ENCODE measurements at regions not wholly inside any gene's neighbourhood (a gene's known extent, or its start where the extent isn't known, plus 50 kb on each side); places are given as distances from the start of the nearest gene placed in this dataset.

DNA sequence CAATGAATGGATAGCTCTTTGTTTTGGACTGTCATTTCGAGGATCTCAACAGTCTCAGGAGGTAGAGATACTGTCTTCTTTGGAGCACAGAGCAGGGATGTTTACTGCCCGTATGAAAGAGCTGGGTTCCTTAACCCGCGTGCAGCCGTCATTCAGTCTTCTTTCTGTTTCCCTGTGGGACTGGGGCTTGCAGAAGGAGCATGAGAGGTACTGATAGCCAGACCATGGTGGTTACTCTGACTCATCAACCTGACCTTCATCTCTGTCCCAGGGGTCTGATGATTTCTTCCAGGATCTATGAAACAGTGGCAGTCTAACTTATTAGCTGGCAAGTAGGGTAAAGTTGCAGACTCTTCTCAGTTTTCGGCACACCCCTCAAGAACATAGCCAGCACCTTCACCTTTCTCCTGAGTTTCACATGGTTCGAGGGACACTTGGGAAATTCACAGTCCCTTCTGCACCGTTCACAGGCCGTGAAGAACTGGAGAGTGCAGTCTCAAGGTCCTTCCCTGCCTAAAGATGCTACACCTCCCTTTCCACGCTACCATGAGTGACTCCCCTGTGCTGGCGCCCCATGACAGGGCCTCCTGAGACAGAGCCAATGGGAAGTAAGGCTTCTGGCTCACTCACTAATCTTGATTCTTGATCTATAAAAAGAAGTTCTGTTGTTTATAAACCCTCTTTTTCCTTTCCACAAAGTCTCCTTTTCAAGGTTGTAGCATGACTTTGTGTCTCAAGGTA is 226.2 kb downstream of the MC4R start:
- Histone ChIP-seq H3K9me3 (replicated peaks; ENCODE audit: control insufficient read depth, low read depth, low read length) (no peaks in the 10 kb centered on the region), H3K4me3 (ENCODE audit: low read length) (no peak overlapping the region), H3K4me1 (ENCODE audit: control insufficient read depth, insufficient read depth, low read length) (peaks cover 3% of the 10 kb centered on the region), H3K27me3 (ENCODE audit: control insufficient read depth, insufficient read depth, low read length) (no peaks in the 10 kb centered on the region), H3K27ac (ENCODE audit: low read length) (no peak overlapping the region), H3K36me3 (ENCODE audit: control insufficient read depth, insufficient read depth, low read length) (no peaks in the 10 kb centered on the region)
- WGBS (ENCODE audit: insufficient coverage) = 100% methylated on average over 4 of the region's 11 CpGs
- DNase-seq = no peak

DNA sequence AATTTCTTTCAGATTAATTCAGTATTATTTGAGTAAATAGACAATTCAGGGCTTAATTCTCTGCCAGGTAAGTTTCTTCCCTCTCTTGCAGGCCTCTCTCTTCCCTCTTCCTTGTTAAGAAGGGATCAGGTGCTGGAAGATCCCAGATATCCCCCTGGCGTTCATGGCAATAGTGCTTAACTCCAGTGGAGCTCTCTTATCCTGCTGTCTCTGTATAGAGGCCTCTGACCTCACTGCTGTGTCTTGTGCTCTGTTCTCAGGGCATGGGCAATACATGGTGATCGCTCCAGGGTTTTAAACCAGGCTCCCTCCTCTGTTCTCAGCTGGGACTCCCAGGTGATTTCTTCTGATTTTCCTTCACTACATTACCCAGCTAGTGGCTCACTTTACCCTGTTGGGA is 226.8 kb downstream of the MC4R start:
- peaks cover 3% of the 10 kb centered on the region for H3K4me1 ChIP-seq (ENCODE audit: control insufficient read depth, insufficient read depth, low read length)
- H3K9me3 ChIP-seq (replicated peaks; ENCODE audit: control insufficient read depth, low read depth, low read length) = no peaks in the 10 kb centered on the region
- WGBS (ENCODE audit: insufficient coverage) = 75% methylated on average over 2 of the region's 2 CpGs
- no peaks in the 10 kb centered on the region for H3K36me3 ChIP-seq (ENCODE audit: control insufficient read depth, insufficient read depth, low read length)
- H3K4me3 ChIP-seq (ENCODE audit: low read length) = no peak overlapping the region
- no peak for DNase-seq
- no peak overlapping the region for H3K27ac ChIP-seq (ENCODE audit: low read length)
- no peaks in the 10 kb centered on the region for H3K27me3 ChIP-seq (ENCODE audit: control insufficient read depth, insufficient read depth, low read length)

DNA sequence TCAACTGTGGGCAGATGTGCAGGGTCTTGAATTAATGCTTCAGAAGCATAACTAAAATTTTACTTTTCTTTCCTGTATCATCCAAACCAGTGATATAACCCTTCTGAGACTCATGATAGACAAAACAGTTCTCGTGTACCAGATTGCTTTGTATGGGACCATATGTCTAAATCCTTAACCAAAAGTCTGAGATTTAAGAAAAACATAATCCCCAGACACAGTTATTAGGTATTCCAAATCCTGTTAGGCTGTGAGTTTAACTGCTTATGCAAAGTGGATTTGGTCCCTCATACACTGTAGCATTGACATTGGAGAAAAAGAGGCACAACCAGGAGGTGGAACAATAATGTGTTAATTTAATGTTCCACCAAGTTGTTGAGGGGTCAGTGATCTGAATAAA is 235.0 kb downstream of the PMAIP1 start:
- Histone ChIP-seq H3K4me1 (ENCODE audit: control insufficient read depth, insufficient read depth, low read length) (no peaks in the 10 kb centered on the region), H3K36me3 (ENCODE audit: control insufficient read depth, insufficient read depth, low read length) (no peaks in the 10 kb centered on the region), H3K4me3 (ENCODE audit: low read length) (no peak overlapping the region), H3K9me3 (replicated peaks; ENCODE audit: control insufficient read depth, low read depth, low read length) (no peaks in the 10 kb centered on the region), H3K27me3 (ENCODE audit: control insufficient read depth, insufficient read depth, low read length) (no peaks in the 10 kb centered on the region), H3K27ac (ENCODE audit: low read length) (no peak overlapping the region)
- DNase-seq = no peak
- no CpG with 5 or more reads among the region's 1 CpG for WGBS (ENCODE audit: insufficient coverage)

DNA sequence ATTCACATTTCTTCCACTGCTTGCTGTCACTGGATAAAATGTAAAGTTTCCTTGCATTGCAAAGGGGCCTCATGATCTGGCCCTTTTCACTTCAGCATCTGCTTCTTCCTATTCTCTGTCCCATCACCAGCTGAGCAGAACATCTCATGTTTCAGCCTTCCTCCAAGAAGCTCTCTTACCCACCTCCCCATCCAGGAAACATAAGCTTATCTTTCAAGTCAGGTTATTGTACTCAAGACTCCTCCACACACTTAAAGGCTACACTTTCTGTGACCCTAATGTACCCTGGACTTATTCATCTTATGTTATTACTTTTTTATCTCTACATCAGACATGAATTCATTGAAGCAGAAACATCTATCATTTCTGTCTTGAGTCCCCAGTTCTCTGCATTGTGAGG is 230.5 kb downstream of the PMAIP1 start:
- H3K27me3 ChIP-seq (ENCODE audit: control insufficient read depth, insufficient read depth, low read length) = no peaks in the 10 kb centered on the region
- no peaks in the 10 kb centered on the region for H3K9me3 ChIP-seq (replicated peaks; ENCODE audit: control insufficient read depth, low read depth, low read length)
- no peak for DNase-seq

DNA sequence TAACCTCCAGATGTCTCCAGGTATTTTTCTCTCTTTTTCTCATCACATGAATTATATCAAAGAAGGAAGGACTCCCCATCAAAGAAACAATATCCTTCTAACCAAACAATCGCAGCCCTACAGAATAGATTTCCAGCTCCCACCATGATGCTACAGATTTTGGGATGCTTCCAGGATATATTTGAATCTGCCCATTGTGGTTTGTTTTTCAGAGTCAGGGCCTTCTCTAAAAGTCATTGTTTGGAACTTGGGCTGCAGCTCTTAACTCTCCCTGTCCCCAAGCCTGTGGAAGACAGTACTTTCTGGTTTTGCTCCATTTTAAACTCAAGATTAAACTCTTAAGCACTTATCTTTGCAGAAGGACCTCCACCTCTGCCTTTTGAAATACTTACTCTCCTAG is 223.2 kb downstream of the PMAIP1 start:
- no CpG with 5 or more reads among the region's 1 CpG for whole genome bisulfite sequencing (ENCODE audit: insufficient coverage)
- H3K4me1 ChIP-seq (ENCODE audit: control insufficient read depth, insufficient read depth, low read length) = no peaks in the 10 kb centered on the region
- no peaks in the 10 kb centered on the region for H3K9me3 ChIP-seq (replicated peaks; ENCODE audit: control insufficient read depth, low read depth, low read length)
- DNase-seq = no peak
- H3K27ac ChIP-seq (ENCODE audit: low read length) = no peak overlapping the region
- H3K27me3 ChIP-seq (ENCODE audit: control insufficient read depth, insufficient read depth, low read length) = no peaks in the 10 kb centered on the region
- H3K36me3 ChIP-seq (ENCODE audit: control insufficient read depth, insufficient read depth, low read length) = no peaks in the 10 kb centered on the region
- H3K4me3 ChIP-seq (ENCODE audit: low read length) = no peak overlapping the region

More for the DNA sequence above, 230.5 kb downstream of the PMAIP1 start:
- H3K27ac ChIP-seq (ENCODE audit: low read length) = no peak overlapping the region
- no peak overlapping the region for H3K4me3 ChIP-seq (ENCODE audit: low read length)
- H3K4me1 ChIP-seq (ENCODE audit: control insufficient read depth, insufficient read depth, low read length) = no peaks in the 10 kb centered on the region
- no peaks in the 10 kb centered on the region for H3K36me3 ChIP-seq (ENCODE audit: control insufficient read depth, insufficient read depth, low read length)

DNA sequence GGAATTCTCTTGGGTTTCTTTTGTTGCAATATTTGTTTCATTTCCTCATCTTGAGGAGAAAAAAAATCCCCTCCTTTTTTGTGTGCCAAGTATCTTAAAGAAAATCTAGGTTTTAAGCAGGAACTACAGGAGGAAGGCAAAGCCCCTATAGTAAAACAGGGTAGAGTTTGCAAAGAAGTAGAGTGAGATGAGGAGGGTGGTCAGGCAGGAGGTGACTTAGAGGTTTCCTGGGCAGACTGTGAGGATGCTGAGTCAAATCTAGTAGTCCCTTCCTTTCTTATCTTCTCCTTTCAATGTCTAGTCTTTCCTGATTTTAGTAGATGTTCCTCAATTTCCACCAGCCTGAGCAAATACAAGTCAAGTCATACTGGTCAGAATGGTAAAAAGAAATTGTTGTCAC is 222.5 kb downstream of the PMAIP1 start:
- no peaks in the 10 kb centered on the region for H3K9me3 ChIP-seq (replicated peaks; ENCODE audit: control insufficient read depth, low read depth, low read length)
- no peak overlapping the region for H3K4me3 ChIP-seq (ENCODE audit: low read length)
- no peak for DNase-seq
- no peak overlapping the region for H3K27ac ChIP-seq (ENCODE audit: low read length)
- H3K36me3 ChIP-seq (ENCODE audit: control insufficient read depth, insufficient read depth, low read length) = no peaks in the 10 kb centered on the region
- no peaks in the 10 kb centered on the region for H3K4me1 ChIP-seq (ENCODE audit: control insufficient read depth, insufficient read depth, low read length)
- no peaks in the 10 kb centered on the region for H3K27me3 ChIP-seq (ENCODE audit: control insufficient read depth, insufficient read depth, low read length)

DNA sequence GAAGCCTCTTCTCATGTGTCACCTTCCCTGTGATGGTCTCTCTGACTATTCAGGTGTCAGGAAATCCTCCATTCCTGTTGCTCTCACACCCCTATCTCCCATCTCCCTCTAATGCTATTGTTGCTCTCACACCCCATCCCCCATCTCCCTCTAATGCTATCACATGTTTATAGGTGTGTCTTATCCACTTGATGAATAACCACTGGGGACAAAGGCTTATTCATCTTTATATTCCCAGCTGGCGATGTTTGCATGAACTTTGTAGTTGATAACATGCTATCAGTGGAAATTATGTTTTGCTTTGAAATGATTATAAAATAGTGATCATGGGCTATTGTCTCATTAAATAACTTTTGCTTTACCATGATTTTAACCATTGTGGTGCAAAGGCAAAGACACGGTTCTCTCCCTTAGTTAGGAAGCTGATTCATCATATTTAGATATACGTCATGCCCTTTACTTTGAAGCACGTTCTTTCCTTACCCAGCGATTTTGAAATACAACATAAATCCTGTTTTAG is 220.5 kb downstream of the PMAIP1 start:
- no peaks in the 10 kb centered on the region for H3K27me3 ChIP-seq (ENCODE audit: control insufficient read depth, insufficient read depth, low read length)
- WGBS (ENCODE audit: insufficient coverage) = 91% methylated on average over 3 of the region's 5 CpGs
- H3K9me3 ChIP-seq (replicated peaks; ENCODE audit: control insufficient read depth, low read depth, low read length) = no peaks in the 10 kb centered on the region
- no peaks in the 10 kb centered on the region for H3K4me1 ChIP-seq (ENCODE audit: control insufficient read depth, insufficient read depth, low read length)
- DNase-seq = no peak
- H3K36me3 ChIP-seq (ENCODE audit: control insufficient read depth, insufficient read depth, low read length) = no peaks in the 10 kb centered on the region
- no peak overlapping the region for H3K27ac ChIP-seq (ENCODE audit: low read length)
- no peak overlapping the region for H3K4me3 ChIP-seq (ENCODE audit: low read length)

DNA sequence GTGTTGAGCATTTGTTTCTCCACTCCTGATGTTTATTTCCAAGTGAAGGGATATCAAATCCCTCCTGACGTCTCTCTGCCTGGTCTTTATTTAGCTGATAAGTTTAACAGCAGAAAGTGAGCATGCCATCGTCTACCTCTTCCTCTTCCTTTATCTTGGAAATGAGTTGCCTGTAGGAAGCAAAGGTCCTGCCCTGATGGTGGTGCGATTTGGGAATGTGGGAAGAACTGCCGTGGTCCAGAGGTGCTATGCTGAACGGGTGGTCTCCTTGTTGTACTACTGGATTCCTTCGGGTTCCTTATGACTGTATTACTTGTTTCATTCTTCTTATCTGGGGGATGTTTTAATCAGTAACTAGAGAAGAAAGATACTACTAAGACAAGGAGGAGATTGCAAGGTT is 217.5 kb downstream of the PMAIP1 start:
- H3K36me3 ChIP-seq (ENCODE audit: control insufficient read depth, insufficient read depth, low read length) = no peaks in the 10 kb centered on the region
- H3K27ac ChIP-seq (ENCODE audit: low read length) = no peak overlapping the region
- WGBS (ENCODE audit: insufficient coverage) = no CpG with 5 or more reads among the region's 6 CpGs
- H3K9me3 ChIP-seq (replicated peaks; ENCODE audit: control insufficient read depth, low read depth, low read length) = no peaks in the 10 kb centered on the region
- no peak overlapping the region for H3K4me3 ChIP-seq (ENCODE audit: low read length)
- no peaks in the 10 kb centered on the region for H3K27me3 ChIP-seq (ENCODE audit: control insufficient read depth, insufficient read depth, low read length)
- H3K4me1 ChIP-seq (ENCODE audit: control insufficient read depth, insufficient read depth, low read length) = no peaks in the 10 kb centered on the region
- DNase-seq = no peak

DNA sequence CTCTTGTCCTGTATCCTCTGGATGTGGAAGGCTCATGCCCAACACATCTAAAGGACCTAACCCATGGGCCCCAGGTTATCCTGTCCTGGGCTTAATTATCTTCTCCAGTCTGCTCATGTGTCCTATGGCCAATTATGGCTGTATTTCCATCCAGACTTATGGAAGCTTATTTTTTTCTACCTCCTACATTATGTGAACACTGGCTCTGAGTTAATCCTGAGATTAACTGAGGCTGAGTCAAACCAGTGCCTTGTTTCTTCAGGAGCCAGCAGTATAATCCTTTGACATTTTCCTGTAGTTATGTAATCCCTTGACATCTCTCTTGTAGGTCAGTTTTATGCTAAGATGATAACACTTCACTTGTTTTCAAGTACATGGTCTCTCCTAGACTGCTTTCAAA is 213.6 kb downstream of the PMAIP1 start:
- no peaks in the 10 kb centered on the region for H3K27me3 ChIP-seq (ENCODE audit: control insufficient read depth, insufficient read depth, low read length)
- no peaks in the 10 kb centered on the region for H3K36me3 ChIP-seq (ENCODE audit: control insufficient read depth, insufficient read depth, low read length)
- DNase-seq = no peak
- H3K4me1 ChIP-seq (ENCODE audit: control insufficient read depth, insufficient read depth, low read length) = no peaks in the 10 kb centered on the region
- H3K4me3 ChIP-seq (ENCODE audit: low read length) = no peak overlapping the region
- H3K27ac ChIP-seq (ENCODE audit: low read length) = no peak overlapping the region
- H3K9me3 ChIP-seq (replicated peaks; ENCODE audit: control insufficient read depth, low read depth, low read length) = no peaks in the 10 kb centered on the region

DNA sequence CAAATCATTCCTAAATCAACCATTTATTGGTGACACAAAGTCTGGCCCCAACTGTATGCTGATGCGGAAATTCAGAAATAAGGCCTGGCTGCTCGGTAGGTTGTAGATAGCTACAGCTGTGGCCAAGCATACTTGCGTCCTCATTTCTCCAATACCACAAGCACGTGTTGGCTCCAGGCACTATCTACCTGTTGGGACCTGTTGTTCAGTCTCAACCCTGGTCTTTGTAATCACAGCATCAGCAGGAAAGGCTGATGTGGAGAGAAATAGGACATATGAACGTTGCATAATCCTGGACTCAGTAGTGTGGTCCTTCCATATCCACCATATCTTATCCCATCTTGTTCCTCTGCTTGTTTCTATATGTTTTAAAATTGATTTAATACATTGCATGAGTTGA is 212.6 kb downstream of the PMAIP1 start:
- no peak overlapping the region for H3K4me3 ChIP-seq (ENCODE audit: low read length)
- H3K27ac ChIP-seq (ENCODE audit: low read length) = no peak overlapping the region
- H3K4me1 ChIP-seq (ENCODE audit: control insufficient read depth, insufficient read depth, low read length) = no peaks in the 10 kb centered on the region
- no peaks in the 10 kb centered on the region for H3K9me3 ChIP-seq (replicated peaks; ENCODE audit: control insufficient read depth, low read depth, low read length)
- no peaks in the 10 kb centered on the region for H3K36me3 ChIP-seq (ENCODE audit: control insufficient read depth, insufficient read depth, low read length)
- H3K27me3 ChIP-seq (ENCODE audit: control insufficient read depth, insufficient read depth, low read length) = no peaks in the 10 kb centered on the region
- no peak for DNase-seq
- WGBS (ENCODE audit: insufficient coverage) = 94% methylated on average over 3 of the region's 5 CpGs

DNA sequence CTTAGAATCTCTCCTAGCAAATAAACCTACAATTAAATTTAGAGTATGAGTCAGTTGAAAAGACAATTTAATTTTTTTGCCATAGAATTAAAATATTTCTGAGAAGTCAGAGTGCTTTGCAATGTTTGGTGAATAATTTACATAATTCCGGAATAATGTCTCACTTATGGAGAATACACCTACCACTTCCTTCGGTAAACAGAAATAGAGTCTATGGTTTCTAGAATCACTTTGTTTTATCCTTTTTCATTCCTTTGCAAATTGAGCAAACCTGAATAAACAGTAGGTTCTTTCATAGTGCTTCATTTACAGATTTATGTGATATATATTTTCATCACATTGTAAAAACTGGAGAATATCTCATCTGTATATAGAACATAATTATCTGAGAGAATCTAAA is 211.7 kb downstream of the PMAIP1 start:
- Histone ChIP-seq H3K4me3 (ENCODE audit: low read length) (no peak overlapping the region), H3K27me3 (ENCODE audit: control insufficient read depth, insufficient read depth, low read length) (no peaks in the 10 kb centered on the region), H3K36me3 (ENCODE audit: control insufficient read depth, insufficient read depth, low read length) (no peaks in the 10 kb centered on the region), H3K4me1 (ENCODE audit: control insufficient read depth, insufficient read depth, low read length) (no peaks in the 10 kb centered on the region), H3K9me3 (replicated peaks; ENCODE audit: control insufficient read depth, low read depth, low read length) (no peaks in the 10 kb centered on the region), H3K27ac (ENCODE audit: low read length) (no peak overlapping the region)
- WGBS (ENCODE audit: insufficient coverage) = no CpG with 5 or more reads among the region's 2 CpGs
- DNase-seq = no peak

Data from muscle of leg (tissue), 3 donors.